Left lung (tissue), 4 donors: ENCODE measurements at regions not wholly inside any gene's neighbourhood (a gene's known extent, or its start where the extent isn't known, plus 50 kb on each side); places are given as distances from the start of the nearest gene placed in this dataset.

ENCODE experiments used
- ATAC-seq: fragments of 200-7000 bp; cut with Tn5 transposase; one replicate; pipeline ENCODE4 v1.9.1; 2020; ENCODE audit warnings: moderate library complexity
- DNase-seq, 4 donors: peaks; one replicate each; pipeline ENCODE4 v3.0.0-alpha.2; 2013 to 2020
- H3K27ac ChIP-seq, 2 donors: fragments of 200-600 bp; sonication (generic) in 1 of 2; one replicate each; pipeline versions ENCODE4 v1.5.0 to v1.8.0; 2020 to 2021
- H3K27me3 ChIP-seq, 2 donors: fragments of 200-600 bp; sonication (generic) in 1 of 2; one replicate each; pipeline versions ENCODE4 v1.5.0 to v1.8.0; 2020 to 2021
- H3K36me3 ChIP-seq, 2 donors: fragments of 200-600 bp; sonication (generic) in 1 of 2; one replicate each; pipeline versions ENCODE4 v1.5.0 to v1.8.0; 2020 to 2021
- H3K4me1 ChIP-seq, 2 donors: fragments of 200-600 bp; one replicate each; pipeline ENCODE4 v1.8.0; 2021
- H3K4me3 ChIP-seq, 2 donors: fragments of 200-600 bp; sonication (generic) in 1 of 2; one replicate each; pipeline versions ENCODE4 v1.5.0 to v1.8.0; 2020 to 2021; ENCODE audit warnings: mild to moderate bottlenecking in 1 of 2
- H3K9me3 ChIP-seq, 2 donors: fragments of 200-600 bp; sonication (generic) in 1 of 2; one replicate each; pipeline versions ENCODE4 v1.5.0 to v1.8.0; 2020 to 2021
- CTCF ChIP-seq, 2 donors: fragments of 200-600 bp; sonication (generic) in 1 of 2; IDR thresholded peaks; one replicate each; pipeline versions ENCODE4 v1.5.0 to v1.8.0; 2021; ENCODE audit warnings: antibody characterized with exemption in 2 of 2
- intact Hi-C, 2 donors: fragments of 100-400 bp; cut with DNase I; formaldehyde crosslinking; loops; one replicate each; pipeline versions ENCODE4 v1.11.2 to v1.14.2; 2022
- donor health status: DM: no; HTN: yes; CAD: no.
- donor health status: DM: no; HTN: no; CAD: no.

GRCh38 chr5:28430565-28431178 lies 1392.3 kb upstream of the CDH9 start:
- DNase-seq (peak in 2 of 4 donors; percentile 1 to 19), ATAC-seq (peak; percentile 79)
- H3K27ac ChIP-seq: no peak overlapping the region
- H3K27me3 ChIP-seq: no peaks in the 10 kb centered on the region
- no peak overlapping the region for H3K4me3 ChIP-seq
- no peaks in the 10 kb centered on the region for H3K36me3 ChIP-seq
- intact Hi-C loops: no loop called here
- TF ChIP-seq CTCF (IDR thresholded peaks at IDR 0.05): no peak
- H3K4me1 ChIP-seq: no peaks in the 10 kb centered on the region
- peaks cover 0 to 14% of the 10 kb centered on the region in 2 donors for H3K9me3 ChIP-seq

GRCh38 chr5:28421141-28421540 lies 1382.8 kb upstream of the CDH9 start:
- Histone ChIP-seq H3K27me3 (no peaks in the 10 kb centered on the region), H3K9me3 (peaks cover 0 to 8% of the 10 kb centered on the region in 2 donors), H3K27ac (no peak overlapping the region), H3K4me3 (no peak overlapping the region), H3K36me3 (no peaks in the 10 kb centered on the region), H3K4me1 (no peaks in the 10 kb centered on the region)
- no peak for TF ChIP-seq CTCF (IDR thresholded peaks at IDR 0.05)
- DNase-seq: no peak
- intact Hi-C loops: no loop called here
- no peak for ATAC-seq

- DNase-seq (no peak), ATAC-seq (peak; percentile 55)
- intact Hi-C loops: no loop called here
- Histone ChIP-seq H3K27me3 (no peaks in the 10 kb centered on the region), H3K36me3 (no peaks in the 10 kb centered on the region), H3K4me1 (no peaks in the 10 kb centered on the region), H3K27ac (no peak overlapping the region), H3K9me3 (peaks cover 0 to 13% of the 10 kb centered on the region in 2 donors), H3K4me3 (no peak overlapping the region)
- no peak for TF ChIP-seq CTCF (IDR thresholded peaks at IDR 0.05)
These were observed 1377.5 kb upstream of the CDH9 start for GRCh38 chr5:28415791-28416443.

- no peak for DNase-seq
- no peak overlapping the region for H3K27ac ChIP-seq
- intact Hi-C loops: no loop called here
- H3K9me3 ChIP-seq: peaks cover 0 to 15% of the 10 kb centered on the region in 2 donors
- no peaks in the 10 kb centered on the region for H3K27me3 ChIP-seq
- TF ChIP-seq CTCF (IDR thresholded peaks at IDR 0.05): no peak
- H3K36me3 ChIP-seq: no peaks in the 10 kb centered on the region
- H3K4me3 ChIP-seq: no peak overlapping the region
- no peaks in the 10 kb centered on the region for H3K4me1 ChIP-seq
- no peak for ATAC-seq
These were observed 1376.2 kb upstream of the CDH9 start for GRCh38 chr5:28414619-28415018.

GRCh38 chr5:28408651-28409050 lies 1370.3 kb upstream of the CDH9 start:
- ATAC-seq (no peak), DNase-seq (no peak)
- Histone ChIP-seq H3K27me3 (no peaks in the 10 kb centered on the region), H3K4me3 (no peak overlapping the region), H3K9me3 (peaks cover 0 to 29% of the 10 kb centered on the region in 2 donors), H3K36me3 (no peaks in the 10 kb centered on the region), H3K27ac (no peak overlapping the region), H3K4me1 (no peaks in the 10 kb centered on the region)
- intact Hi-C loops: no loop called here
- TF ChIP-seq CTCF (IDR thresholded peaks at IDR 0.05): no peak
